SK-N-SH (cell line): ENCODE measurements at regions not wholly inside any gene's neighbourhood (a gene's known extent, or its start where the extent isn't known, plus 50 kb on each side); places are given as distances from the start of the nearest gene placed in this dataset.
A peak's percentile ranks its signal among the peaks of the same experiment; 100 is the strongest.

Experiments used
- CTCF ChIA-PET: fragments of 300-600, 350-600 bp; formaldehyde crosslinking; extraction: SDS; loops from one replicate; lab custom pipeline; 2021; lab: Yijun Ruan, JAX
- POLR2A ChIA-PET: fragments of 350-600 bp; sonication (Branson Sonifier 250); formaldehyde crosslinking; extraction: SDS; loops from one replicate; lab custom pipeline; 2020; ENCODE audit warnings: antibody characterized with exemption, inconsistent platforms; lab: Yijun Ruan, JAX
- DNase-seq: peaks from one replicate; pipeline ENCODE4 v3.0.0; 2012
- H2AFZ ChIP-seq: fragments of 200-600 bp; sonication (generic); 2 replicates; pipeline ENCODE4 v1.8.1; 2016; ENCODE audit warnings: antibody characterized with exemption, mild to moderate bottlenecking, low read depth
- H3F3A ChIP-seq: fragments of 200-600 bp; sonication (generic); replicated peaks from 2 replicates; pipeline ENCODE3; 2016; ENCODE audit warnings: antibody characterized with exemption, mild to moderate bottlenecking; ENCODE audit not compliant: insufficient read depth
- H3K27ac ChIP-seq, 2 experiments: fragments of 200-500 bp in 1 of 2; fragments of 200-600 bp in 1 of 2; sonication (Bioruptor generic) in 1 of 2; sonication (generic), shearing (Covaris generic) in 1 of 2; 2 replicates each; pipeline versions ENCODE4 v1.5.1 to v1.6.1; 2014 to 2016; ENCODE audit warnings: low read depth in 2 of 2, inconsistent platforms in 1 of 2, low read length in 1 of 2, mild to moderate bottlenecking in 1 of 2, mixed read lengths in 1 of 2
- H3K27me3 ChIP-seq: fragments of 200-600 bp; sonication (generic), shearing (Covaris generic); 2 replicates; pipeline ENCODE4 v1.6.1; 2016; ENCODE audit warnings: mixed run types; ENCODE audit not compliant: insufficient read depth
- H3K36me3 ChIP-seq, 2 experiments: fragments of 200-500 bp in 1 of 2; fragments of 200-600 bp in 1 of 2; sonication (Bioruptor generic) in 1 of 2; sonication (generic) in 1 of 2; replicated peaks in 1 of 2; 2 replicates each; pipeline versions ENCODE3 to v1.5.1; 2014 to 2016; ENCODE audit warnings: low read length in 1 of 2, mild to moderate bottlenecking in 1 of 2; ENCODE audit not compliant: insufficient read depth in 2 of 2, control insufficient read depth in 1 of 2
- H3K4me1 ChIP-seq, 2 experiments: fragments of 200-500 bp in 1 of 2; fragments of 200-600 bp in 1 of 2; sonication (Bioruptor generic) in 1 of 2; sonication (generic), shearing (Covaris generic) in 1 of 2; 2 replicates each; pipeline versions ENCODE4 v1.5.1 to v1.6.1; 2014 to 2016; ENCODE audit warnings: low read depth in 1 of 2, low read length in 1 of 2, mixed run types in 1 of 2; ENCODE audit not compliant: insufficient read depth in 2 of 2, control insufficient read depth in 1 of 2
- H3K4me2 ChIP-seq: fragments of 200-600 bp; sonication (generic), shearing (Covaris generic); 2 replicates; pipeline ENCODE4 v1.6.1; 2017; ENCODE audit warnings: mixed run types
- H3K4me3 ChIP-seq, 2 experiments: fragments of 200-500 bp in 1 of 2; fragments of 200-600 bp in 1 of 2; sonication (Bioruptor generic) in 1 of 2; sonication (generic), shearing (Covaris generic) in 1 of 2; 2 replicates each; pipeline versions ENCODE4 v1.5.1 to v1.8.1; 2014 to 2016; ENCODE audit warnings: low read depth in 2 of 2, inconsistent platforms in 1 of 2, low read length in 1 of 2, mild to moderate bottlenecking in 1 of 2, mixed read lengths in 1 of 2, moderate library complexity in 1 of 2
- H3K79me2 ChIP-seq: fragments of 200-600 bp; sonication (generic); 2 replicates; pipeline ENCODE4 v1.8.1; 2017; ENCODE audit warnings: mild to moderate bottlenecking; ENCODE audit not compliant: insufficient read depth
- H3K9ac ChIP-seq: fragments of 200-600 bp; sonication (generic); 2 replicates; pipeline ENCODE4 v1.6.1; 2017; ENCODE audit warnings: mixed run types
- H3K9me2 ChIP-seq: fragments of 200-600 bp; sonication (generic); 2 replicates; pipeline ENCODE4 v1.6.1; 2017; ENCODE audit warnings: mixed run types
- H3K9me3 ChIP-seq: fragments of 200-600 bp; sonication (generic); 2 replicates; pipeline ENCODE4 v1.6.1; 2017; ENCODE audit warnings: mixed run types, mild to moderate bottlenecking, moderate library complexity
- H4K20me1 ChIP-seq: fragments of 200-600 bp; sonication (generic); 2 replicates; pipeline ENCODE4 v1.6.1; 2017; ENCODE audit warnings: mild to moderate bottlenecking, mixed run types; ENCODE audit not compliant: insufficient read depth
- CHD2 ChIP-seq: fragments of 150-350 bp; IDR thresholded peaks from 2 replicates; pipeline ENCODE4 v1.6.1; 2018; ENCODE audit warnings: low read length; ENCODE audit not compliant: partially characterized antibody
- MEF2A ChIP-seq: IDR thresholded peaks from 2 replicates; pipeline ENCODE4 v1.4.0; 2012; ENCODE audit warnings: low read depth, borderline replicate concordance
- POLR2AphosphoS5 ChIP-seq: IDR thresholded peaks from 2 replicates; pipeline ENCODE4 v1.6.1; 2012; ENCODE audit warnings: low read depth, low read length
- TCF12 ChIP-seq: IDR thresholded peaks from 2 replicates; pipeline ENCODE4 v1.4.0; 2012
- TEAD4 ChIP-seq: IDR thresholded peaks from 2 replicates; pipeline ENCODE4 v1.4.0; 2012; ENCODE audit warnings: mild to moderate bottlenecking, borderline replicate concordance; ENCODE audit not compliant: insufficient read depth
- WGBS: methylation state at CpG from one replicate; pipeline ENCODE4 v1.1.6; 2017; ENCODE audit warnings: low lambda C conversion rate; 5-methylcytosine and 5-hydroxymethylcytosine counted together
- TF ChIP-seq, protein P1 (sequence below): IDR thresholded peaks from 2 replicates; pipeline ENCODE4; 2012
- TF ChIP-seq, protein P2 (sequence below): fragments of 200-600 bp; sonication (generic); IDR thresholded peaks from 2 replicates; pipeline ENCODE4 v1.6.1; 2017; ENCODE audit warnings: antibody characterized with exemption, mild to moderate bottlenecking, moderate library complexity
- TF ChIP-seq, protein P3 (sequence below): IDR thresholded peaks from 2 replicates; pipeline ENCODE4 v1.4.0; 2012; ENCODE audit warnings: low read depth, borderline replicate concordance
- TF ChIP-seq, protein P4 (sequence below): IDR thresholded peaks from 2 replicates; pipeline ENCODE4 v1.4.0; 2012; ENCODE audit warnings: low read depth

DNA sequence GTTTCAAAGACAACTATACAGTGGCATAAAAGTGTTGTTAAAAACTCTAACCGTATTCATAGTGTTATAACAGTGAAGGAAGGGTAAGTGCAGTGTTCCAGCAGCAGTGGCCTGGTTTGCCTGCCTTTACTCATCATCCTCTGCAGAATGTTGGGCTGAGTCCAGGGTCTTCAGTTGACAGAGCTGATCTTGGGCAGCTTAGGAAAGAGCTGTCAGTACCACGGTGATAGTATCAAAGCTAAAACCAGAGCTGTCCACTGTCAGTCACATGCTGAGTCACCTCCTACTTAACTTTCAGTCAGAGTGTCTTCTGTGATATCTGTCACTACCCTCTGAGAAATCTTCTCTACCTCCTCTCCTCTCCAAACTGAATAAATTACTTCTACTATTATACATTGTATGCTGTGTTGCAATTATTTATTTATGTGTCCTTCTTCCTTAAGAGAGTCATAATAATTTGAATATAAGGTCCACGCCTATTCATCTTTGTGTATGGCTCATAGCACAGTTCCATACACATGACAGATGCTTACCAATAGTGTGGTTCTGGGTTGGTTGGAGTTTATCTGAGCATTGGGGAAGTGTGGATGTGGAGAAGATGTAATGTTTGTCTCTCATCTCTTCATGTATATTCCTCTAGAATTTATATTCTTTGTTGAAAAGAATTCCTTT lies 242.1 kb downstream of the ZIC1 start:
- 46% methylated on average over 3 of the region's 3 CpGs for WGBS
- no peaks in the 10 kb centered on the region for H3K9me3 ChIP-seq
- TF ChIP-seq, protein P1, sequence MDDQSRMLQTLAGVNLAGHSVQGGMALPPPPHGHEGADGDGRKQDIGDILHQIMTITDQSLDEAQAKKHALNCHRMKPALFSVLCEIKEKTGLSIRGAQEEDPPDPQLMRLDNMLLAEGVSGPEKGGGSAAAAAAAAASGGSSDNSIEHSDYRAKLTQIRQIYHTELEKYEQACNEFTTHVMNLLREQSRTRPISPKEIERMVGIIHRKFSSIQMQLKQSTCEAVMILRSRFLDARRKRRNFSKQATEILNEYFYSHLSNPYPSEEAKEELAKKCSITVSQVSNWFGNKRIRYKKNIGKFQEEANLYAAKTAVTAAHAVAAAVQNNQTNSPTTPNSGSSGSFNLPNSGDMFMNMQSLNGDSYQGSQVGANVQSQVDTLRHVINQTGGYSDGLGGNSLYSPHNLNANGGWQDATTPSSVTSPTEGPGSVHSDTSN: peak; percentile 66
- peak; percentile 49 for TF ChIP-seq TCF12
- TF ChIP-seq, protein P2, sequence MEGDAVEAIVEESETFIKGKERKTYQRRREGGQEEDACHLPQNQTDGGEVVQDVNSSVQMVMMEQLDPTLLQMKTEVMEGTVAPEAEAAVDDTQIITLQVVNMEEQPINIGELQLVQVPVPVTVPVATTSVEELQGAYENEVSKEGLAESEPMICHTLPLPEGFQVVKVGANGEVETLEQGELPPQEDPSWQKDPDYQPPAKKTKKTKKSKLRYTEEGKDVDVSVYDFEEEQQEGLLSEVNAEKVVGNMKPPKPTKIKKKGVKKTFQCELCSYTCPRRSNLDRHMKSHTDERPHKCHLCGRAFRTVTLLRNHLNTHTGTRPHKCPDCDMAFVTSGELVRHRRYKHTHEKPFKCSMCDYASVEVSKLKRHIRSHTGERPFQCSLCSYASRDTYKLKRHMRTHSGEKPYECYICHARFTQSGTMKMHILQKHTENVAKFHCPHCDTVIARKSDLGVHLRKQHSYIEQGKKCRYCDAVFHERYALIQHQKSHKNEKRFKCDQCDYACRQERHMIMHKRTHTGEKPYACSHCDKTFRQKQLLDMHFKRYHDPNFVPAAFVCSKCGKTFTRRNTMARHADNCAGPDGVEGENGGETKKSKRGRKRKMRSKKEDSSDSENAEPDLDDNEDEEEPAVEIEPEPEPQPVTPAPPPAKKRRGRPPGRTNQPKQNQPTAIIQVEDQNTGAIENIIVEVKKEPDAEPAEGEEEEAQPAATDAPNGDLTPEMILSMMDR: no peak
- H3F3A ChIP-seq: no peaks in the 10 kb centered on the region
- CTCF ChIA-PET: interaction anchor here (1.0 kb wide), 1 partner anchor 35 kb away, joined by 3 read pairs; no protein-coding TSS in a partner anchor
- no peak overlapping the region for H3K9ac ChIP-seq
- H3K27ac ChIP-seq: peak overlapping the region in 1 of 2 experiments; percentile 23; a peak in 1 of 4 replicates
- no peak overlapping the region for H3K4me2 ChIP-seq
- no peaks in the 10 kb centered on the region for H3K79me2 ChIP-seq
- H3K4me3 ChIP-seq: no peak overlapping the region
- H3K36me3 ChIP-seq: no peaks in the 10 kb centered on the region
- POLR2A ChIA-PET: no interaction called here
- H3K27me3 ChIP-seq: no peaks in the 10 kb centered on the region
- no peak overlapping the region for H2AFZ ChIP-seq
- H4K20me1 ChIP-seq: no peaks in the 10 kb centered on the region
- no peak for DNase-seq
- peaks cover 0 to 3% of the 10 kb centered on the region in 2 experiments; a peak in 1 of 4 replicates for H3K4me1 ChIP-seq
- no peaks in the 10 kb centered on the region for H3K9me2 ChIP-seq

DNA sequence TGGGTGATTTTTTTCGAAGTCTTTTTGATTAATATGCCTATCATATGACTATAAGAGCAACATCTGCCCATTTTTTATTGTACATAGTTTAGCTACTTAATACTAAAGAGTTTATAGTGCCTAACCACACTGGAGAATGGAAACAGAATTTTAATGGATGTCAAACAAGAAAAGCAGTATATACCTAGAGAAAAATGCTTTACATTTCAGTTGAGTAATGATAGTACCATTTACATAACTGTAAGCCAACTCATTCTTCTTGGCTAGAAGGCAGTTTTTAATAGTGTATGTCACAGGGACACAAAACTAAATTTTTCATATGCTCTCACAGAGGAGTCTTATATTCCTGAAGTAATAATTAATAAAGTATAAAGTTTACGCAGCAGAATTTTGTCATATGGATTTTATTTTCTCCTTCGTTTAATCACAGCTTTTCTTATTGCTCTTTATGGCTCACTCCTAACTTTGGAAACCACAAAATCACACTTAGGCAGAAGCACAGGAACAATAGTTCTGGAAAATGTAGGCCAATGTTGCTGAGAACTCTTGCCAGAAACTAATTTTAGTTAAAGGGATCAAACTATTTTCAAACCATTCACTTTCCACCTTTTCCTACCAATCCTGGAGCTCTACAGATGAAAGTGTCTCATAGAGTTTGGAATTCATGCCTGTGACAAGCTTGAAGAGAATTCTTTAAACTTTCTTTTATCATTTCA lies 243.6 kb downstream of the ZIC1 start:
- no peak for TF ChIP-seq MEF2A
- no peak for TF ChIP-seq CHD2
- no peak for TF ChIP-seq TEAD4
- TF ChIP-seq, protein P3, sequence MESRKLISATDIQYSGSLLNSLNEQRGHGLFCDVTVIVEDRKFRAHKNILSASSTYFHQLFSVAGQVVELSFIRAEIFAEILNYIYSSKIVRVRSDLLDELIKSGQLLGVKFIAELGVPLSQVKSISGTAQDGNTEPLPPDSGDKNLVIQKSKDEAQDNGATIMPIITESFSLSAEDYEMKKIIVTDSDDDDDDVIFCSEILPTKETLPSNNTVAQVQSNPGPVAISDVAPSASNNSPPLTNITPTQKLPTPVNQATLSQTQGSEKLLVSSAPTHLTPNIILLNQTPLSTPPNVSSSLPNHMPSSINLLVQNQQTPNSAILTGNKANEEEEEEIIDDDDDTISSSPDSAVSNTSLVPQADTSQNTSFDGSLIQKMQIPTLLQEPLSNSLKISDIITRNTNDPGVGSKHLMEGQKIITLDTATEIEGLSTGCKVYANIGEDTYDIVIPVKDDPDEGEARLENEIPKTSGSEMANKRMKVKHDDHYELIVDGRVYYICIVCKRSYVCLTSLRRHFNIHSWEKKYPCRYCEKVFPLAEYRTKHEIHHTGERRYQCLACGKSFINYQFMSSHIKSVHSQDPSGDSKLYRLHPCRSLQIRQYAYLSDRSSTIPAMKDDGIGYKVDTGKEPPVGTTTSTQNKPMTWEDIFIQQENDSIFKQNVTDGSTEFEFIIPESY: no peak
- TF ChIP-seq, protein P2: no peak
- TF ChIP-seq, protein P4, sequence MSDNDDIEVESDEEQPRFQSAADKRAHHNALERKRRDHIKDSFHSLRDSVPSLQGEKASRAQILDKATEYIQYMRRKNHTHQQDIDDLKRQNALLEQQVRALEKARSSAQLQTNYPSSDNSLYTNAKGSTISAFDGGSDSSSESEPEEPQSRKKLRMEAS: no peak
- no peak for TF ChIP-seq POLR2AphosphoS5
- H3K4me2 ChIP-seq: no peak overlapping the region
- POLR2A ChIA-PET: no interaction called here
- H3K9me3 ChIP-seq: no peaks in the 10 kb centered on the region
- no peak overlapping the region for H3K9ac ChIP-seq
- H4K20me1 ChIP-seq: no peaks in the 10 kb centered on the region
- no peaks in the 10 kb centered on the region for H3F3A ChIP-seq
- H3K27ac ChIP-seq: no peak overlapping the region
- CTCF ChIA-PET: no interaction called here
- H3K4me1 ChIP-seq: peaks cover 0 to 3% of the 10 kb centered on the region in 2 experiments; a peak in 1 of 4 replicates
- DNase-seq: no peak
- WGBS: 59% methylated on average over 3 of the region's 3 CpGs
- H3K36me3 ChIP-seq: no peaks in the 10 kb centered on the region
- H2AFZ ChIP-seq: no peak overlapping the region
- no peak overlapping the region for H3K4me3 ChIP-seq
- no peaks in the 10 kb centered on the region for H3K9me2 ChIP-seq
- H3K79me2 ChIP-seq: no peaks in the 10 kb centered on the region
- no peaks in the 10 kb centered on the region for H3K27me3 ChIP-seq
